NOMO-1 treated with DMSO at 0.1 percent for 48 hours (cell line): ENCODE measurements at regions not wholly inside any gene's neighbourhood (a gene's known extent, or its start where the extent isn't known, plus 50 kb on each side); places are given as distances from the start of the nearest gene placed in this dataset.
"Not testable (repeated sequence)": the region's sequence is repeated elsewhere in the genome, so short reads cannot be mapped to it uniquely, and the experiment has no call there.

Experiments used
- DNase-seq: peaks from one replicate; lab custom pipeline; 2025; ENCODE audit not compliant: unreplicated experiment; lab: John Stamatoyannopoulos, UW

DNA sequence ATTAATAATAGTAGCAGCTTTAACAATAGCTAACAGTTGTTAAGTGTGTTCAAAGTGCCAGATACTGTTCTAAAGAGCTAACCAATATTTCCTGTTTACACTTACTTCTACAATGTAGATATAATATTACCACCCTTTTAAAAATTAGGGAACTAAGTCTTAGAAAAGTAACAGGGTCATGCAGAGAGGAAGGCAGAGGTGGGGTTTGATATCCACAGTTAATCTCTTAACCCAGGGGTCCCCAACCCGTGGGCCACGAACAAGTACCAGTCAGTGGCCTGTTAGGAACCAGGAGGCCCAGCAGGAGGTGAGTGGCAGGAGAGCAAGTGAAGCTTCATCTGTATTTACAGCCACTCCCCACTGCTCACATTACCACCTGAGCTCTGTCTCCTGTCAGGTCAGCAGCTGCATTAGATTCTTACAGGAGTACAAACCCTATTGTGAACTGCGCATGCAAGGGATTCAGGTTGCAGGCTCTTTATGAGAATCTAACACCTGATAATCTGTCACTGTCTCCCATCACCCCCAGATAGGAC lies 89.1 kb downstream of the ACTL7B start:
- DNase-seq, result peak; percentile 7

DNA sequence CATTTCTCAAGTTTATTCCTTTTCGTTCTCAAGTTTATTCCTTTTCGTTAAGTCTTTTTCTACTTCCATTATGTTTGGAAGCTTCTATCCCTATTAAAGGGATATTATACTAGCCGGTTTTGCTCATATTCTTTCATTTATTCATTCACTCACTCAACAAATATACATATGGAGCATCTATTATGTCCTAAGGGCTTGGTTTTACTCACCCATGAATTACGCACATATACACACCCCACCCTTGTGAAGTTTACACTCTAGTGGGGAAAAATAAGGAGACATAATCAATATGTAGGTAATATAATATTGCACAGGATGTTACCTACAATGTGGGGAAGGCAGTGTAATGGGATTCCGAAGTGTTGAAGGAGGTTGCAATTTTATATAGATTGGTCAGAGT lies 90.5 kb downstream of the ACTL7B start:
- DNase-seq, result no peak

DNA sequence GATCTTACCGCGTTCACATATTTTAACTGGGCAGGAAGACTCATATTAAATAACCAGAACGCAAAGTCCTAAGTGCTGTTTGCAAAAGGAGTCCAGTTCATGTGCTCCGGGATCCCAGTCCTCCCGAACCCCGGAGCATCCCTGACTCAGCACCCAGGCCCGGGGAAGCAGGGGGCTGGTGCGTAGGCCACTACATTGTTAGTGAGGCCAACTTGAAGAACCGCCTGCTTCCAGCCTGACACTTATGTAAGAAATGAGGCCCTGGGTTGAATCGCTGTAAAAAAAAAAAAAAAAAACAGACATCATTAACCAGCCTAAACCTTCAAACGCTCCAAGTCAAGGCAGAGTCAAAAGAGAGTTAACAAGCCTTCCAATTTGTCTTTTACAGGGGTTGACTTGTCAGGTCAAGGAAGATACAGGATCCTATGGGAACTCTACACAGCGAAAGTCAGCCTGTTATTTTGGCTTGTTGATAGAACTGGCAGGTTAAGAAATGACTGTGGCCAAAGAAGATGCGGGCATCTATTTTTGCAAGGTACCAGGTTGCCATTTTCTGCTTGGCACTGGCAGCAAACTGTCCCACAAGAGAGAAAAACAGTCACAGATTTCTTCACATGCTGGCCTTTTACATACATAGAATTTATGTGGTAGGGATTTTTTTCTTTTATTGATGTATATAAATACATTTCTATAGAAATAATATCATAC lies 93.3 kb downstream of the ACTL7B start:
- DNase-seq, result no peak

DNA sequence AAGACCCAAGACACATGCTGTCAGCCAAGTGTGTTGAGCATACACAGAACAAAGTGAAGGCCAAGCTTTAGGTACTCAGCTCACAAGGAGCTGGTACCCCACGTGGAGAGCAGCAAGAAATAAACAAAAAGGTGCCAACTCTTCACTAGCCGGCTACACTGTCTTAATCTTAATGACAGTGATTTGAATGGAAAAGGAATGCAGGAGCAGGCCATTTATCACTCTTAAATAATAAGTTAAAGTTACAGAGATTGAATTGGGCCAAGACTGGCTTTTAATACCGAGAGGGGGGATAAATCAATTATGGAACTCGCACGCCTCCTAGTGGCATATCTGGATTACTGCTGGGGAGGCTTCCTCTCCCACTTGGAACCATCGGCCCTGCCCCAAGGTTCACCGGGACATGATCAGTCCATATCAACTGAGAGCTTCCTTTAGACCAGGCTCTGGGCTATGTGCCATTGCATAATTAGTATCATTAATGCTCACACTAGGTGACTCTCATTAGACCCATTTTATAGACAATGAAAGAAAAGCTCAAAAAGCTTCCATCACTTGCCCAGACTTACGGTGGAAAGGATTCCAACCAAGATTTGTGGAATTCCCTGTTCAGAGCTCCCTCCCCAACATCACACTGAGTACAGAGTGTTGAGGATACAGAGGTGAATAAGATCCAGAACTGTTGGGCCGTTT lies 94.0 kb downstream of the ACTL7B start:
- DNase-seq, result peak; percentile 62

DNA sequence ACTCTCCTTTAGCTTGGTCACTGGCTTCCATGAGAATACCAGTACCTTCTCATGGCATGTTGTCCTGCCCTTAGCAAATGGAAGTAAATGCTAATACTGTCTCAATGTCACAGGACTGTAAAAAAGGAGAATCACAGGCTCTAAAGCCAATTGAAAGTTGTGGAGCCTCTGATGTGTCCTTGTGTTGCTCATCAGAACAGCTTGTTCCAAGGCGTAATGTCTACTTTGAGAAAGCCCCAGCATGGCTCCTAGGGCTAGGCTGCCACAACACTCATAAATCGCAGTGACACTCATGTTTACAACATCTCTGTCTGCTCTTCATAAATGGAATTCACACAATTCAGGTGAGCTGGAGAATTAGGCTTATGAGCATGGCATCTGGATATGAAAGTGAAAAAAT lies 94.9 kb downstream of the ACTL7B start:
- no peak for DNase-seq

DNA sequence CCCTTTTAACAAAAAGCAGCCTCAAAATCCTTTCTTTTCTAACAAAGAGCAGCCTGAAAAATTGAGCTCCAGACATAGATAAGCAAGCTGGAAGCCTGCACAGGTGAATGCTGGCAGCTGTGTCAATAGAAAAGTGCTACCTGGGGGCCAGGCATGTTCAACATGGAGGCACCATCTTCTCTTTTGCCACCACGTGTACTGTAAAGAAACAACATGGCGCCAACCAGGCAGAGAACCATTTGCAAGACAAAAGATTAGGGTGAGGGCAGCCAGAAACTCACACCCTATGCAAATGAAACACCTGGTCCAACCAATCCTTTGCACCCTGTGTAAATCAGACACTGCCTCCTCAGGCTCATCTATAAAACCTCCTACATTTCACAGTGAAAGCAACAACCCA lies 96.0 kb downstream of the ACTL7B start:
- no peak for DNase-seq

DNA sequence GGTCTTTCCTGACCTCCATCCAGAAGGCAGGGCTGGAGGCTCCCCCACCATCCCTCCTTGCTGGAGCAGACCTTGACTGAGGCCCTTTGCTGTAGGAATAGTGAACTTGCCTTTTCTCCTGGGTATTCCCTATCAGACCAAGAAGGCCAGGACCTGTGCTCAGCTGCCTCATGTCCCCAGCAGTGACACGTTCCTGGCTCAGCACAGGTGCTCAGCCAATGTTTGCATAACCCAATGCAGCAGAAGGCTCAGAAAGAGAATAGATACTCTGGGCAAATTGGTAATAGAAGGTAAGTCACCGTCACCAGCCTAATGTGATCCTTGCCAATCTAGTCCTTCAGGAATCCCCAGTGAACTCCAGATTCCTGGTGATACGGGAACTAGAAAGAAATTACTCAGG lies 96.4 kb downstream of the ACTL7B start:
- DNase-seq, result no peak

DNA sequence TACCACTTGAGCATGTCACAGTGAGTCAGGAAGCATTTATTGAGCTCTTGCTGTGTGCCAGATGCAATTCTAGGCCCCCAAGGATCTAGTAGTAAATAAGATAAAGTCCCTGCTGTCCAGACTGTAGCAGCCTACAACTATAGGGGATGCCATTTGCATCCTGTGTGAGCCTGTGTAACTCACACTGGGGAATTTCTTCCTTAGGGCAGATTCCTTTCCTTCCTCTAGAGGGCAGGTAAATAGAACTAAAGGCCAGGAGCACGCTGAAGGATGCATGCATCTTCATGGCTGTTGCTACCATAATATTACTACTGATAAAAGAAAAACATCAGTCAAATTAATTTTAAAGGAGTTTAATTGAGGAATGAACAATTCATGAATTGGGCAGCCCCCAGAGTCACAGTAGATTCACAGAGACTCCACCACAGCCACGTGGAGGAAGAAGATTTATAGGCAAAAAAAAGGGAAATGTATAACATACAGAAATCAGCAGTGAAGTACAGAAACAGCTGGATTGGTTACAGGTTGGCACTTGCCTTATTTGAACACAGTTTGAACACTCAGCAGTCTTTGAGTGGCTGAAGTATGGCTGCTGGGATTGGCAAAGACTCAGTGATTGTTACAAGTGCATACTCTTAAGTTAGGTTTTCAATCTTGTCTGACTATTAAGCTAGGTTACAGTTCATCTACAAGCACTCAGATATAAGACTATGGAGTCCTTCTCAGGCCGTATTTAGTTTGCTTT lies 98.9 kb downstream of the ACTL7B start:
- peak; percentile 34 for DNase-seq

DNA sequence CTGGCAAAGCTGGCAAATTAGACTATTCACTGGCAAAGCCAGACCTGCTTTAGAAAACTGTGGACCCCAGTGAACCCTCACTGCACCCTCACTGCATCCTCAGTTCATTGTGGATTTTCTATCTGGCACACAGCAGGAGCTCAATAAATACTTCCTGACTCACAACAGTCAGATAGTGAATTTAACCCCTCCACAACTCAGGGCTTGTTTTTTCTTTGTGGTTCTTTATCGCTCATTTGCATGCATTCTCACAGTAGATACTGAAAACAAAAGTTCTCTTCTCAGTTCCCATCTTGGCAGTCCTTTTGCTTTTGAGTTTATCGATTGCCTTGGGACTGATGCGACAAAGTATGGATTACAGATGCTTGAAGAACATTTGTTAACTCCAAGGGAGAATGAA lies 99.8 kb downstream of the ACTL7B start:
- DNase-seq, result no peak

DNA sequence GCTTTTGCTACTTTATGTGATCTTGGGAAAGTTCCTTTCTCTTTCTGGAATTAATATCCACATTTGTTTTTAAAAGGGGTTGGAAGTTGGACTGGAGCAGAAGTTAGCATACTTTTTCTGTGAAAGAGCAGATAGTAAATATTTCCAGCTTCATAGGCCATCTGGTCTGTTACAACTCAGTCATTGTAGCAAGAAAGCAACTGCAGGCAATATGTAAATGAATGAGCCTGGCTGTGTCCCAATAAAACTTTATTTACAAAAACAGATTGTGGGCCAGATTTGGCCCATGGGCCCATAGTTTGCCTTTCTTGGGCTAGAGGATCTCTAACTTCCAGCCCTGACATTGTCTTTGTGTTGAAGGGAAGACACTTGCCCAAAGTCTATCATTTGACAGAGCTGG lies 104.4 kb downstream of the ACTL7B start:
- DNase-seq, result no peak

DNA sequence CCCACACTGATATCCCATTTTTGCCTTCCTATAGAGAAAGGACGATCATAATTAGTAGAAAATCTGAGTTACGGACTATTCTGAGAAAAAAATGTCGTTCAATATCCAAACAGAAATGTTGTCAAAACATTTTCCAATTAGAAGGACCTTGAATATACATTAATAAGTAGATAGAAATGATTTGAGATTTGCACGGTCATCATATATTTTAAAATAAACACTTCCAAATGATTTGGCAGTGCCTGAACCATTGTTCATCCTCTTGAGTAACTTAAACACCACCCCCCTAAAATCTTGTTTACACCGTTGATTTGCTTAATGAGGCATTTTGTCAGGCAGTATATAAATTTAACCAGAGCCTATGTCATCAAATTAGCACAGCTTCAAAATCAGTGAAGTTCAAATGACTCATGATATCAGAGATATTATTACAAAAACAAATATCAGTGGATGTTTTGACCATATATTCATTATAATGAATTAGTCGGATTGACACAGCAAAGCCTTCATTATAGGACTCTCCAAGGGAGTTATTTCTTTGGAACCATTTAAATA lies 105.0 kb downstream of the ACTL7B start:
- no peak for DNase-seq

DNA sequence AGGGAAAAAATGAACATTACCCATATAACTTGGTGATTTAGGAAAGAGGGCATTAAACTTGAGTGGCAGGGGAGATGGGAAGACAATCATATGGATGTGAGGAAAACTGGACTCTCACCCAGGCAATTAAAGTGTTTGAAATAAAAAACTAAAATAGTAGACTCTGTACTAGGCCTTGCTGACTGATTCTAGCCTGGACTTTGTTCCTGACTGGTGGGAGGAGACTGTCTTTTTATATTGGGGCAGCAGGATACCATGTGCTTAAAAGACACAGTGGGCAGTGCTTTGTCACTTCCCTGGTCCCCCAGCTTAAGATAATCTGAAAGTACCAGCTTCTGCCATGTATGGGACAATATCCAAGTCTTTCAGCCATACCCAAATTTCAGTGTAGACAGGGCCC lies 107.0 kb downstream of the ACTL7B start:
- no peak for DNase-seq

DNA sequence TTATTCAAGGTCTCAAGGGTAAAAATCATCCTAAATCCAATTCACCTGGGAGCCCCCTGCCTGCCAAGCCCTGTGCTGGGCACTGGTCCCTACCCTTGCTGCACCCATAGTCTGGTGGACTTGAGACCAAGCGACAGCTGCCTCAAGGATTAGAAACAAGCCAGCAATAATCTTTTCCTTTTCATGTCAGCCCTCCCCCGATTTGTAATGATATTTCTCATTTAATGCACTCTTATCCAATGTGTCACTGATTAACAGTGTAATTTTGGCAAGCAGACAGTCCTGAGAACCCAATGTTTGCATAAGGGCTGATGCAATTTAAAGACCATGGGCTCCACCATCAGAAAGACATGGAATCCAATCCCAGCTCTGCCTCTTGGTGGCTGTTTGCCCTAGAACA lies 108.9 kb downstream of the ACTL7B start:
- no peak for DNase-seq

DNA sequence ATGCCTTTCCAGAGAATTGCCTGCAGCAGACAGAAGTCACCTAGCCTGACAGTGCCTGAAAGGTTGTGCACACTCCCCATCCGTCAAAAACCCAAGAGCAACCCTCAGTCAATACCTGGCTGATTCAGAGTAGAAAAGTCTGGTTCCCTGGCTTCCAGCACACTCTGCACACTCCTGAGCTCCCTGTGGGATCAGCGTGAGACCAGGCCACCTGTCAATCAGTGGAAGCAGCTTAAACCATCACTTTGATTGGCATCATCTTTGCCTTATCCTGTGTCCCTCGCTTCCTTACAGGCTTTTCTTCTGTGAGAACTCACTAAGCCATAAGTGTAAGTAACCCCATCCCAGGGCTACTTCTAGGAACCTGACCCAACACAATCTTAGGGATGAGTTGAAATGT lies 109.8 kb downstream of the ACTL7B start:
- no peak for DNase-seq

DNA sequence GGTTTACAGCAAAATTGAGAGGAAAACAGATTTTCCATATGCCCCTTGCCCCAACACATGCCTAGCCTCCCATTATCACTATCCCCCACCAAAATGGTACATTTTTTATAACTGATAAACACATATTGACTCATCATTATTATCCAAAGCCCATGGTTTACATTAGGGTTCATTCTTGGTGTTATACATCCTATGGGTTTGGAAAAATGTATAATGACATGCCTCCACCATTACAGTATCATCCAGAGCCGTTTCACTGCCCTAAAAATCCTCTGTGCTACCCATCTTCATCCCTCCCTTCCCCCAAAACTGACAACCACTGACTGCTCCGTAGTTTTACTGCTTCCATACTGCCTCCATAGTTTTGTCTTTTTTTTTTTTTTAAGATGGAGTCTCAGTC lies 111.1 kb downstream of the ACTL7B start:
- DNase-seq, result no peak

DNA sequence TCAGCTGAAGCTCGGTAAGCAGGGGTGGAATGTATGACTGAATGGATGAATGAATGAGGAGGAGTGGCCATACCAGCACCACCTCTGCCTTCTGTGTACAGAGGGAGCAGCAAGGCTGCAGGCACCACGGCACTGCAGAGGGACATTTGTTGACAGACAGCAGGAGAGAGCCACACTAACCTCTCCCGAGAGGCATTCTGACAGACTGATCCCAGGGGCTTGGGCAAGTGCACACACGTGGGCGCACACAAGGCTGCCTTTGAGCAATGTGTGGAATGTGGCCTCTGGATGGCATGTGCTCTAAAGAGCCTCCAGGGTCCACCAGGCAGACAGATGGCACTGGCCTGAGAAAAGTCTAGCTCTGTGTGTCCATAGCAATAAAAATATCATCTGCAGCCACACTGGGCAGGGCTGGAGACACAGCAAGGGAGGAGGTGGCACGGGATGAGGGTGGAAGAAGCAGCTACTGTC lies 111.8 kb downstream of the ACTL7B start:
- no peak for DNase-seq

DNA sequence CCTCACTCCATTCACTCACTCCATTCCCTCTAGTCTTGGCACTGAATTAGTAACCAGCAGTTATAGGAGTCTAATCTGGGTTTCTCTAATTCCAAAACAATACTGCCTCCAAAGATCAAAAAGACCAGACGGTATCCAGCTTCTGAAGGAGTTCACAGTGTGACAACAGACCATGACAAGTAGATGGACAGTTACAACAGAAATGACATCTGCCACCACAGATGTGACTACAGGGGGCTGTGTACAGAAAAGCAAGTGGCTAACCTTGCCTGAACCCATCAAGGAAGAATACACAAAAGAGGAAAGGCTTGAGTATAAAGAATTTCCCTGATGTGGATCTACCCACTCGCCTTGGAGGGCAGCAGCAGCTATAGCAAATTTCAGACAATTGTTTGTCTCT lies 112.4 kb downstream of the ACTL7B start:
- DNase-seq, result no peak

DNA sequence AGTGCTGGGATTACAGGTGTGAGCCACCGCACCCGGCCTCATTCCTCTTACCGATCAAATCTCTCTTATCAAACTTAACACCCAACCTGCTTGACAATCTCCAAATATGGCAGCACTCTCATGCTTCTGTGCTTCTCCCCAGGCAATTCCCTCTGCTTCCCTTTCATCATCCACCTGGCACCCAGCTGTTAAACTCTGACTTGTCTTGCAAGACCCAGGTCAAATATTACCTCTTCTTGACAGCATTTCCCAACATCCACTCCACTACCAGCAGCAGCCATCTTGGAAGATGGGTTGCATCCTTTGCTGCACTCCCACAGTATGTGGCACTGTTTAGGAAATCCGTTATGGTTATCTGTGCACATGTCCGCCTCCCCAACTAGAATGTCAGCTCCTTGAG lies 113.6 kb downstream of the ACTL7B start:
- DNase-seq, result no peak

DNA sequence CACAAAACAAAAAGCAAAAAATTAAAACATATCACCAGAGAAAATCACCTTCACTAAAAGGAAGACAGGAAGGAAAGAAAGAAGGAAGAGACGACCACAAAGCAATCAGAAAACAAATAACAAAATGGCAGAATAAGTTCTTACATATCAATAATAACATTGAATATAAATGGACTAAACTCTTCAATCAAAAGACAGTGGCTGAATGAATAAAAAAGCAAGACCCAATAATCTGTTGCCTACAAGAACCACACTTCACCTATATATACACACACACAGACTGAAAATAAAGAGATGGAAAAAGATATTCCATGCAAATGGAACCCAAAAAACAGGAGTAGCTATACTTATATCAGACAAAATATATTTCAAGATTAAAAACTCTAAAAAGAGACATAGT lies 124.5 kb downstream of the ACTL7B start:
- not testable (repeated sequence) for DNase-seq

DNA sequence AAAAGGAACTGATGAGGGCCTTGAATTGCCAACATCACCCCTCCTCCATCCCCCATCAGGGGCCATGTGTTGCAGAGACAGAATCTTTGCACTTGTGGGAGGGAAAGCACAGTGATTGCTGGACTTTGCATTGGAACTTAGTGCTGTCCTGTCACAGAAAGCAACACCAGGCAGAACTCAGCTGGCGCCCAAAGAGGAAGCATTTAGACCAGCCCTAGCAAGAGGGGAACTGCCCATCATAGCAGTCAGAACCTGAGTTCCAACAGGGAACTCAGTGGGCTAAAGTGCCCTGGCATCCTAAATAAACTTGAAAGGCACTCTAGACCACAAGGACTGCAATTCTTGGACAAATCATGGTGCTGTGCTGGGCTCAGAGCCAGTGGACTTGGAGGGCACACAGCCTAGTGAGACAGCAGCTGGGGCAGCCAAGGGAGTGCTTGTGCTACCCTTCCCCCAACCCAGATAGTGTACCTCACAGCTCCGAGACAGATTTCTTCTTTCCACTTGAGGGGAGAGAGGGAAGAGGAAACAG lies 128.1 kb downstream of the ACTL7B start:
- peak; percentile 81 for DNase-seq

DNA sequence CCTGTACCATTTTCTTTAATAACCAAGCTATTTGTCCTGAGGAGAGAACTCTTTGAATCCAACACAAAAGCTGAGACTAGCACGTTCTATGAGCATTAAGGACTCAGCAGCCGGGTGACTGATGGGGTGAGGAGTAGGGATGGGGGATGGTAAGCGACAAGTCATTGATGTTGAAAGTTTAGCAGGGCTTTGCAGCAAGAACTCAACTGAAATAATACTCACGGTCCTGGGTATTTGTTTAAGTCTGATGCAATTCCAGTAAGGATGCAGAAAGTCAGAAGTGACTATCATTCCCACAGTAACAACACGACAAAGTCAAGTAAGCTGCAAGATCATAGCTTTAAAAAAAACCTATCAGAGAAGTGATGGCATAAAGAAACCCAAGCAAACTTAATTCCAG lies 131.1 kb downstream of the ACTL7B start:
- peak; percentile 46 for DNase-seq
